Coronary artery (tissue), 2 donors: ENCODE measurements at regions not wholly inside any gene's neighbourhood (a gene's known extent, or its start where the extent isn't known, plus 50 kb on each side); places are given as distances from the start of the nearest gene placed in this dataset.
"Not testable (repeated sequence)": the region's sequence is repeated elsewhere in the genome, so short reads cannot be mapped to it uniquely, and the experiment has no call there.

Source experiments
- DNase-seq: peaks from one replicate; pipeline ENCODE4 v3.0.0-alpha.2; 2017; ENCODE audit warnings: low spot score
- H3K27ac ChIP-seq, 2 donors: fragments of 200-600 bp; sonication (generic); one replicate each; pipeline ENCODE4 v1.5.1; 2016 to 2019
- H3K4me3 ChIP-seq: fragments of 200-600 bp; sonication (generic); 2 replicates; pipeline ENCODE4 v1.5.1; 2016; ENCODE audit warnings: mild to moderate bottlenecking, moderate library complexity
- CTCF ChIP-seq: fragments of 200-600 bp; sonication (generic); IDR thresholded peaks from one replicate; pipeline ENCODE4 v1.5.1; 2019; ENCODE audit warnings: antibody characterized with exemption

- TF ChIP-seq CTCF, result no peak
- no peak overlapping the region for H3K27ac ChIP-seq
- DNase-seq, result no peak
- H3K4me3 ChIP-seq, result no peak overlapping the region
These were observed 2798.7 kb upstream of the TEKT4 start for GRCh38 chr2:92072461-92073035.

GRCh38 chr2:92073036-92073814, 2798.0 kb upstream of the TEKT4 start:
- H3K4me3 ChIP-seq, result no peak overlapping the region
- H3K27ac ChIP-seq, result no peak overlapping the region
- DNase-seq, result peak; percentile 36
- no peak for TF ChIP-seq CTCF

- H3K27ac ChIP-seq, result no peak overlapping the region
- TF ChIP-seq CTCF, result no peak
- no peak overlapping the region for H3K4me3 ChIP-seq
- peak; percentile 47 for DNase-seq
These were observed 2797.2 kb upstream of the TEKT4 start for GRCh38 chr2:92073815-92074548.

GRCh38 chr2:92074549-92074898, 2796.7 kb upstream of the TEKT4 start:
- peak; percentile 38 for DNase-seq
- Histone ChIP-seq H3K4me3 (no peak overlapping the region), H3K27ac (no peak overlapping the region)
- TF ChIP-seq CTCF, result no peak

- not testable (repeated sequence) for DNase-seq, H3K27ac ChIP-seq, H3K4me3 ChIP-seq
These were observed 2795.9 kb upstream of the TEKT4 start for GRCh38 chr2:92075363-92075762.
